Pons (tissue), 1 donor: ENCODE measurements at regions not wholly inside any gene's neighbourhood (a gene's known extent, or its start where the extent isn't known, plus 50 kb on each side); places are given as distances from the start of the nearest gene placed in this dataset.
"Not testable (repeated sequence)": the region's sequence is repeated elsewhere in the genome, so short reads cannot be mapped to it uniquely, and the experiment has no call there.

Source experiments
- DNase-seq: peaks from one replicate; pipeline ENCODE4 v3.0.0-alpha.2; 2016; ENCODE audit warnings: low spot score

GRCh38 chr16:8187782-8188372 lies 402.4 kb downstream of the TMEM114 start:
- no peak for DNase-seq

GRCh38 chr16:8184854-8185253 lies 405.5 kb downstream of the TMEM114 start:
- no peak for DNase-seq

- DNase-seq = no peak
These were observed 406.9 kb downstream of the TMEM114 start for GRCh38 chr16:8183176-8184099.

GRCh38 chr16:8182761-8183160 lies 407.6 kb downstream of the TMEM114 start:
- DNase-seq = no peak

- no peak for DNase-seq
These were observed 410.7 kb downstream of the TMEM114 start for GRCh38 chr16:8179615-8180014.

- no peak for DNase-seq
These were observed 412.0 kb downstream of the TMEM114 start for GRCh38 chr16:8178271-8178670.

- no peak for DNase-seq
These were observed 414.9 kb downstream of the TMEM114 start for GRCh38 chr16:8175411-8175810.

GRCh38 chr16:8173111-8173644 lies 417.1 kb downstream of the TMEM114 start:
- DNase-seq = peak; percentile 78

GRCh38 chr16:8172551-8172950 lies 417.8 kb downstream of the TMEM114 start:
- DNase-seq = no peak

GRCh38 chr16:8168016-8168415 lies 422.3 kb downstream of the TMEM114 start:
- peak; percentile 27 for DNase-seq

GRCh38 chr16:8167436-8167835 lies 422.9 kb downstream of the TMEM114 start:
- DNase-seq = no peak

- DNase-seq = no peak
These were observed 432.3 kb downstream of the TMEM114 start for GRCh38 chr16:8158051-8158450.

- no peak for DNase-seq
These were observed 435.0 kb downstream of the TMEM114 start for GRCh38 chr16:8155275-8155674.

GRCh38 chr16:8146256-8147012 lies 443.9 kb downstream of the TMEM114 start:
- DNase-seq = no peak

GRCh38 chr16:8138666-8139065 lies 451.6 kb downstream of the TMEM114 start:
- DNase-seq = no peak

- no peak for DNase-seq
These were observed 452.7 kb downstream of the TMEM114 start for GRCh38 chr16:8137606-8138005.

GRCh38 chr16:8130197-8130596 lies 460.1 kb downstream of the TMEM114 start:
- no peak for DNase-seq

- DNase-seq = no peak
These were observed 463.2 kb downstream of the TMEM114 start for GRCh38 chr16:8127070-8127469.

- no peak for DNase-seq
These were observed 464.0 kb downstream of the TMEM114 start for GRCh38 chr16:8126313-8126712.

GRCh38 chr16:8120001-8120400 lies 470.3 kb downstream of the TMEM114 start:
- DNase-seq = no peak

GRCh38 chr16:8115814-8116213 lies 474.5 kb downstream of the TMEM114 start:
- no peak for DNase-seq

GRCh38 chr16:8114941-8115340 lies 475.4 kb downstream of the TMEM114 start:
- DNase-seq = not testable (repeated sequence)
